ENCODE measurements at regions not wholly inside any gene's neighbourhood (a gene's known extent, or its start where the extent isn't known, plus 50 kb on each side); places are given as distances from the start of the nearest gene placed in this dataset.

DNA sequence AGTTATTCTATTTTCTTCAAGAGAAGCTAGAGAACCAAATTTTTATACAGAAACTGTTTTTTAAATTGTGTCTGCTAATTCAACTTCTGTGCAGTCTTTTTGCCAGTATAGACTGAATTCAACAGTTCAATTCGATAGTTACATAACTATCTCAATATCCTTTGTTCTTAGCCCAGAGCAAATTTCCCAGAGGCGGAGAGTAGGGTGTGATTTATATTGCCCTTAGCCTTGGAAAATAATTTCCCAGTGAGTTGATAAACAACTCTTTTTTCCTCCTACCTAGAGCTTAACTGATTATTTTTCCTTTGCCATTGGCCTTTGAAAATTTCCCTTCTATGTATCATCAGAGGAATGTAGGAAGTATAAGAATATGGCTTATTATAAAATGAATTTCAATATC lies 420.5 kb downstream of the NSUN3 start:
- no peak for TF ChIP-seq YY1 (IDR thresholded peaks at IDR 0.05; ENCODE audit: extremely low read depth, insufficient replicate concordance, low read depth, low read length)
- no peak for TF ChIP-seq CEBPB (IDR thresholded peaks at IDR 0.05; ENCODE audit: low read depth)
